Astrocyte (in vitro differentiated cells and primary cell): ENCODE measurements at regions not wholly inside any gene's neighbourhood (a gene's known extent, or its start where the extent isn't known, plus 50 kb on each side); places are given as distances from the start of the nearest gene placed in this dataset.

Experiments
- DNase-seq: peaks from one replicate; pipeline ENCODE4 v3.0.0-alpha.2; 2010; ENCODE audit warnings: low read depth
- FAIRE-seq: peaks from 2 replicates; lab custom pipeline; 2011; peaks lifted over from hg19 to GRCh38; lab: Jason Lieb, UNC
- H2AFZ ChIP-seq: 2 replicates; pipeline ENCODE4 v1.6.0; 2012; ENCODE audit warnings: low read depth, low read length, inconsistent platforms
- H3K27ac ChIP-seq: 2 replicates; pipeline ENCODE4 v1.5.1; 2011; ENCODE audit warnings: low read depth, low read length, inconsistent platforms
- H3K27me3 ChIP-seq: 2 replicates; pipeline ENCODE4 v1.6.0; 2011; ENCODE audit warnings: low read length, inconsistent platforms; ENCODE audit not compliant: insufficient read depth
- H3K36me3 ChIP-seq: 2 replicates; pipeline ENCODE4 v1.5.1; 2011; ENCODE audit warnings: low read length, inconsistent platforms; ENCODE audit not compliant: insufficient read depth
- H3K4me1 ChIP-seq: 2 replicates; pipeline ENCODE4 v1.5.1; 2011; ENCODE audit warnings: low read length, inconsistent platforms; ENCODE audit not compliant: insufficient read depth
- H3K4me2 ChIP-seq: 2 replicates; pipeline ENCODE4 v1.6.0; 2012; ENCODE audit warnings: low read length, inconsistent platforms
- H3K4me3 ChIP-seq: 2 replicates; pipeline ENCODE4 v1.5.1; 2011; ENCODE audit warnings: low read depth, mild to moderate bottlenecking, low read length, inconsistent platforms; ENCODE audit not compliant: insufficient read depth
- H3K79me2 ChIP-seq: 2 replicates; pipeline ENCODE4 v1.6.0; 2012; ENCODE audit warnings: mild to moderate bottlenecking, low read length, inconsistent platforms; ENCODE audit not compliant: insufficient read depth
- H3K9ac ChIP-seq: 2 replicates; pipeline ENCODE4 v1.6.0; 2012; ENCODE audit warnings: mild to moderate bottlenecking, low read length, inconsistent platforms
- H3K9me3 ChIP-seq: 2 replicates; pipeline ENCODE4 v1.5.1; 2012; ENCODE audit warnings: low read depth, mild to moderate bottlenecking, low read length, inconsistent platforms; ENCODE audit not compliant: insufficient read depth
- H4K20me1 ChIP-seq: 2 replicates; pipeline ENCODE4 v1.6.0; 2012; ENCODE audit warnings: low read length, inconsistent platforms; ENCODE audit not compliant: insufficient read depth
- H3K27ac Mint-ChIP-seq: one replicate; pipeline ENCODE4 v1.8.0; 2021; ENCODE audit warnings: mild to moderate bottlenecking, mixed read lengths; ENCODE audit not compliant: unreplicated experiment
- H3K27me3 Mint-ChIP-seq: one replicate; pipeline ENCODE4 v1.8.0; 2021; ENCODE audit warnings: low read depth, mixed read lengths; ENCODE audit not compliant: unreplicated experiment
- H3K36me3 Mint-ChIP-seq: one replicate; pipeline ENCODE4 v1.8.0; 2021; ENCODE audit warnings: low read depth, mixed read lengths; ENCODE audit not compliant: unreplicated experiment
- H3K4me1 Mint-ChIP-seq: one replicate; pipeline ENCODE4 v1.8.0; 2021; ENCODE audit warnings: low read depth, mixed read lengths; ENCODE audit not compliant: unreplicated experiment
- H3K4me3 Mint-ChIP-seq: one replicate; pipeline ENCODE4 v1.8.0; 2021; ENCODE audit warnings: mild to moderate bottlenecking, moderate library complexity, mixed read lengths; ENCODE audit not compliant: unreplicated experiment
- H3K9me3 Mint-ChIP-seq: one replicate; pipeline ENCODE4 v1.8.0; 2021; ENCODE audit warnings: mild to moderate bottlenecking, mixed read lengths; ENCODE audit not compliant: unreplicated experiment
- CTCF ChIP-seq: IDR thresholded peaks from 2 replicates; pipeline ENCODE4 v1.5.1; 2011; ENCODE audit warnings: low read depth, mild to moderate bottlenecking, inconsistent platforms, low read length, moderate library complexity; ENCODE audit not compliant: insufficient read depth
- EZH2 ChIP-seq: IDR thresholded peaks from 2 replicates; pipeline ENCODE4 v1.6.1; 2012; ENCODE audit warnings: mild to moderate bottlenecking, low read length, inconsistent platforms; ENCODE audit not compliant: insufficient read depth

DNA sequence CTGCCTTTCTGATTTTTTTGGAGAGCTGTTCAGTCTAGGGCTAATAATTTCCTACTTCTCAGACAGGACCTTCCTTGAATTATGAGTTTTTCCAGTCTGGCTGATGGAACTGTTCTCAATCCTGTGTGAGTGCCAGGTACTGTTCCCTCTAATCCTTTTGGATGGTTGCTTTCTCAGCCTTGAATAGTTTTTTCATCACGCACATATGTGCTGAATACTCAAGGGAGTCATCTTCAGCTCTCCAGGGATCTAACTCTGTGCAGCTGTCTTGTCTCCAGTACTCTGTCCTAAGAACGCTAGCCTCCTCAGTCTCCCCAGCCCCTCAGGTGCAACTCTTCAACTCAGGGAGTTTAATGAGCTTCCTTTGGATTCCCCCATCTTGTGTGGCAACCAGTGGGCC lies 93.2 kb downstream of the GASK1B start:
- Mint-ChIP-seq H3K27ac (no peak overlapping the region), H3K36me3 (no peaks in the 10 kb centered on the region), H3K27me3 (no peaks in the 10 kb centered on the region), H3K4me1 (no peaks in the 10 kb centered on the region), H3K4me3 (no peak overlapping the region), H3K9me3 (no peaks in the 10 kb centered on the region)
- Histone ChIP-seq H3K27me3 (no peaks in the 10 kb centered on the region), H3K9ac (no peak overlapping the region), H3K4me1 (no peaks in the 10 kb centered on the region), H3K4me2 (no peak overlapping the region), H3K9me3 (no peaks in the 10 kb centered on the region), H3K79me2 (no peaks in the 10 kb centered on the region), H2AFZ (no peak overlapping the region), H3K4me3 (no peak overlapping the region), H3K36me3 (no peaks in the 10 kb centered on the region), H3K27ac (no peak overlapping the region), H4K20me1 (no peaks in the 10 kb centered on the region)
- no peak for FAIRE-seq
- DNase-seq = no peak
- no peak for TF ChIP-seq CTCF
- no peak for TF ChIP-seq EZH2

DNA sequence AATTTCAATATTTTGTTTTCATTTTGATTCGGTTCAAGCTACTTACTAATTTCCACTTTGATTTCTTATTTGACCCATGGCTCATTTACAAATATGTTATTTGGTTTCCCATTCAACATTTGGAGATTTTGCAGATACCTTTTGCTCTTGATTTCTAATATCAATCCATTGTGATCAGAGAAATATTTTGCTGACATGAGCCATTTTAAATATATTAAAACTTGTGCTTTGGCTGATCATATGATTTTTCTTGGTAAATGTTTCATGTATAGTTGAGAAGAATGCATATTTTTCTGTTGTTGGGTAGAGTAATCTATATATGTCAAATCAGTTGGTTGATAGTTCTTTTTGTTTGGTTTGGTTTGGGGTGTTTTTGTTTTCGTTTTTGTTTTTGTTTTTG lies 95.0 kb downstream of the GASK1B start:
- H3K4me3 Mint-ChIP-seq = no peak overlapping the region
- no peaks in the 10 kb centered on the region for H3K36me3 Mint-ChIP-seq
- FAIRE-seq (no peak), DNase-seq (no peak)
- Histone ChIP-seq H3K79me2 (no peaks in the 10 kb centered on the region), H3K9me3 (no peaks in the 10 kb centered on the region), H3K4me2 (no peak overlapping the region), H2AFZ (no peak overlapping the region), H4K20me1 (no peaks in the 10 kb centered on the region), H3K36me3 (no peaks in the 10 kb centered on the region), H3K27me3 (no peaks in the 10 kb centered on the region), H3K4me1 (no peaks in the 10 kb centered on the region), H3K4me3 (no peak overlapping the region), H3K9ac (no peak overlapping the region), H3K27ac (no peak overlapping the region)
- H3K27me3 Mint-ChIP-seq = no peaks in the 10 kb centered on the region
- H3K4me1 Mint-ChIP-seq = no peaks in the 10 kb centered on the region
- TF ChIP-seq CTCF = no peak
- no peak for TF ChIP-seq EZH2
- H3K27ac Mint-ChIP-seq = no peak overlapping the region
- H3K9me3 Mint-ChIP-seq = no peaks in the 10 kb centered on the region

DNA sequence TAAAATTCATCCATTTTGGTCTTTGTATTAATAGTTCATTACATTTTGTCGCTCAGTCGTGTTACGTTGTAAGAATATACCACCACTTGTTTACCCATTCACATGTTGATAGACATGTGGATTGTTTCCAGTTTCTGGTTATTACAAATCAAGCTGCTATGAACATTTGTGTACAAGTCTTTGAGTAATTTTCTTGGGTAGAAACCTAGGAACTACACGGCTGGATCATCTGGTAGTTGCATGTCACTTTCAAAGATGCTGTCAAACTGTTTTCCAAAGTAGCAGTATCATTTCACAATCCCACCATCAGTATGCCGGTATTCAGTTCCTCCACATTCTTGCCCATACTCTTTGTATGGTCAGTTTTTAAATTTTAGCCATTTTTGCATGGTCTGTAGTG lies 98.0 kb downstream of the GASK1B start:
- Histone ChIP-seq H3K79me2 (no peaks in the 10 kb centered on the region), H3K27me3 (no peaks in the 10 kb centered on the region), H3K27ac (no peak overlapping the region), H3K4me2 (no peak overlapping the region), H3K4me1 (no peaks in the 10 kb centered on the region), H2AFZ (no peak overlapping the region), H3K4me3 (no peak overlapping the region), H4K20me1 (no peaks in the 10 kb centered on the region), H3K9ac (no peak overlapping the region), H3K36me3 (no peaks in the 10 kb centered on the region), H3K9me3 (no peaks in the 10 kb centered on the region)
- TF ChIP-seq EZH2 (no peak), CTCF (no peak)
- no peaks in the 10 kb centered on the region for H3K4me1 Mint-ChIP-seq
- H3K27ac Mint-ChIP-seq = no peak overlapping the region
- no peak overlapping the region for H3K4me3 Mint-ChIP-seq
- FAIRE-seq (peak; percentile 50), DNase-seq (no peak)
- H3K9me3 Mint-ChIP-seq = no peaks in the 10 kb centered on the region
- H3K27me3 Mint-ChIP-seq = no peaks in the 10 kb centered on the region
- no peaks in the 10 kb centered on the region for H3K36me3 Mint-ChIP-seq
